SK-N-SH (cell line): ENCODE measurements at regions not wholly inside any gene's neighbourhood (a gene's known extent, or its start where the extent isn't known, plus 50 kb on each side); places are given as distances from the start of the nearest gene placed in this dataset.

ENCODE experiments used
- CTCF ChIA-PET: fragments of 300-600, 350-600 bp; formaldehyde crosslinking; extraction: SDS; loops from one replicate; lab custom pipeline; 2021; lab: Yijun Ruan, JAX
- POLR2A ChIA-PET: fragments of 350-600 bp; sonication (Branson Sonifier 250); formaldehyde crosslinking; extraction: SDS; loops from one replicate; lab custom pipeline; 2020; ENCODE audit warnings: antibody characterized with exemption, inconsistent platforms; lab: Yijun Ruan, JAX
- DNase-seq: peaks from one replicate; pipeline ENCODE4 v3.0.0; 2012
- H2AFZ ChIP-seq: fragments of 200-600 bp; sonication (generic); 2 replicates; pipeline ENCODE4 v1.8.1; 2016; ENCODE audit warnings: antibody characterized with exemption, mild to moderate bottlenecking, low read depth
- H3F3A ChIP-seq: fragments of 200-600 bp; sonication (generic); replicated peaks from 2 replicates; pipeline ENCODE3; 2016; ENCODE audit warnings: antibody characterized with exemption, mild to moderate bottlenecking; ENCODE audit not compliant: insufficient read depth
- H3K27ac ChIP-seq, 2 experiments: fragments of 200-500 bp in 1 of 2; fragments of 200-600 bp in 1 of 2; sonication (Bioruptor generic) in 1 of 2; sonication (generic), shearing (Covaris generic) in 1 of 2; 2 replicates each; pipeline versions ENCODE4 v1.5.1 to v1.6.1; 2014 to 2016; ENCODE audit warnings: low read depth in 2 of 2, inconsistent platforms in 1 of 2, low read length in 1 of 2, mild to moderate bottlenecking in 1 of 2, mixed read lengths in 1 of 2
- H3K27me3 ChIP-seq: fragments of 200-600 bp; sonication (generic), shearing (Covaris generic); 2 replicates; pipeline ENCODE4 v1.6.1; 2016; ENCODE audit warnings: mixed run types; ENCODE audit not compliant: insufficient read depth
- H3K36me3 ChIP-seq, 2 experiments: fragments of 200-500 bp in 1 of 2; fragments of 200-600 bp in 1 of 2; sonication (Bioruptor generic) in 1 of 2; sonication (generic) in 1 of 2; replicated peaks in 1 of 2; 2 replicates each; pipeline versions ENCODE3 to v1.5.1; 2014 to 2016; ENCODE audit warnings: low read length in 1 of 2, mild to moderate bottlenecking in 1 of 2; ENCODE audit not compliant: insufficient read depth in 2 of 2, control insufficient read depth in 1 of 2
- H3K4me1 ChIP-seq, 2 experiments: fragments of 200-500 bp in 1 of 2; fragments of 200-600 bp in 1 of 2; sonication (Bioruptor generic) in 1 of 2; sonication (generic), shearing (Covaris generic) in 1 of 2; 2 replicates each; pipeline versions ENCODE4 v1.5.1 to v1.6.1; 2014 to 2016; ENCODE audit warnings: low read depth in 1 of 2, low read length in 1 of 2, mixed run types in 1 of 2; ENCODE audit not compliant: insufficient read depth in 2 of 2, control insufficient read depth in 1 of 2
- H3K4me2 ChIP-seq: fragments of 200-600 bp; sonication (generic), shearing (Covaris generic); 2 replicates; pipeline ENCODE4 v1.6.1; 2017; ENCODE audit warnings: mixed run types
- H3K4me3 ChIP-seq, 2 experiments: fragments of 200-500 bp in 1 of 2; fragments of 200-600 bp in 1 of 2; sonication (Bioruptor generic) in 1 of 2; sonication (generic), shearing (Covaris generic) in 1 of 2; 2 replicates each; pipeline versions ENCODE4 v1.5.1 to v1.8.1; 2014 to 2016; ENCODE audit warnings: low read depth in 2 of 2, inconsistent platforms in 1 of 2, low read length in 1 of 2, mild to moderate bottlenecking in 1 of 2, mixed read lengths in 1 of 2, moderate library complexity in 1 of 2
- H3K79me2 ChIP-seq: fragments of 200-600 bp; sonication (generic); 2 replicates; pipeline ENCODE4 v1.8.1; 2017; ENCODE audit warnings: mild to moderate bottlenecking; ENCODE audit not compliant: insufficient read depth
- H3K9ac ChIP-seq: fragments of 200-600 bp; sonication (generic); 2 replicates; pipeline ENCODE4 v1.6.1; 2017; ENCODE audit warnings: mixed run types
- H3K9me2 ChIP-seq: fragments of 200-600 bp; sonication (generic); 2 replicates; pipeline ENCODE4 v1.6.1; 2017; ENCODE audit warnings: mixed run types
- H3K9me3 ChIP-seq: fragments of 200-600 bp; sonication (generic); 2 replicates; pipeline ENCODE4 v1.6.1; 2017; ENCODE audit warnings: mixed run types, mild to moderate bottlenecking, moderate library complexity
- H4K20me1 ChIP-seq: fragments of 200-600 bp; sonication (generic); 2 replicates; pipeline ENCODE4 v1.6.1; 2017; ENCODE audit warnings: mild to moderate bottlenecking, mixed run types; ENCODE audit not compliant: insufficient read depth
- CHD2 ChIP-seq: fragments of 150-350 bp; IDR thresholded peaks from 2 replicates; pipeline ENCODE4 v1.6.1; 2018; ENCODE audit warnings: low read length; ENCODE audit not compliant: partially characterized antibody
- CTCF ChIP-seq: fragments of 200-600 bp; sonication (generic); IDR thresholded peaks from 2 replicates; pipeline ENCODE4 v1.6.1; 2017; ENCODE audit warnings: antibody characterized with exemption, mild to moderate bottlenecking, moderate library complexity
- ELF1 ChIP-seq: IDR thresholded peaks from 2 replicates; pipeline ENCODE4 v1.4.0; 2012
- EP300 ChIP-seq, 2 experiments: IDR thresholded peaks; 2 replicates each; pipeline versions ENCODE4 v1.4.0 to v1.6.1; 2012; ENCODE audit warnings: borderline replicate concordance in 1 of 2, low read depth in 1 of 2, low read length in 1 of 2
- EZH2phosphoT487 ChIP-seq: fragments of 200-600 bp; sonication (generic); IDR thresholded peaks from 2 replicates; pipeline ENCODE4 v1.6.1; 2017; ENCODE audit warnings: low read depth, mixed run types, mild to moderate bottlenecking, antibody characterized with exemption, moderate library complexity, borderline replicate concordance
- FOSL2 ChIP-seq: IDR thresholded peaks from 2 replicates; pipeline ENCODE4 v1.4.0; 2012; ENCODE audit warnings: low read depth, mild to moderate bottlenecking, moderate library complexity, borderline replicate concordance
- FOXJ3 ChIP-seq: sonication (generic); formaldehyde crosslinking; IDR thresholded peaks from 2 replicates; pipeline ENCODE4 v1.5.1; 2020; ENCODE audit warnings: mild to moderate bottlenecking, missing genetic modification reagents
- IRF3 ChIP-seq: fragments of 150-350 bp; IDR thresholded peaks from 2 replicates; pipeline ENCODE4 v1.6.1; 2016; ENCODE audit warnings: mild to moderate bottlenecking, low read depth, low read length
- MEF2A ChIP-seq: IDR thresholded peaks from 2 replicates; pipeline ENCODE4 v1.4.0; 2012; ENCODE audit warnings: low read depth, borderline replicate concordance
- NRF1 ChIP-seq: IDR thresholded peaks from 2 replicates; pipeline ENCODE4 v1.6.1; 2012; ENCODE audit warnings: low read depth, mild to moderate bottlenecking, low read length
- POLR2AphosphoS5 ChIP-seq: IDR thresholded peaks from 2 replicates; pipeline ENCODE4 v1.6.1; 2012; ENCODE audit warnings: low read depth, low read length
- RAD21 ChIP-seq: IDR thresholded peaks from 2 replicates; pipeline ENCODE4 v1.6.1; 2012; ENCODE audit warnings: mild to moderate bottlenecking, low read length
- RCOR1 ChIP-seq: fragments of 150-350 bp; IDR thresholded peaks from 2 replicates; pipeline ENCODE4 v1.6.1; 2017; ENCODE audit warnings: antibody characterized with exemption, low read length
- RFX5 ChIP-seq: IDR thresholded peaks from 2 replicates; pipeline ENCODE4 v1.6.1; 2012; ENCODE audit warnings: mild to moderate bottlenecking, improper control_type of control experiment, low read length
- RXRA ChIP-seq: IDR thresholded peaks from 2 replicates; pipeline ENCODE4 v1.4.0; 2012; ENCODE audit warnings: low read depth, mild to moderate bottlenecking, borderline replicate concordance
- SIN3A ChIP-seq: IDR thresholded peaks from 2 replicates; pipeline ENCODE4 v1.6.1; 2012; ENCODE audit warnings: low read depth, mild to moderate bottlenecking, low read length, moderate library complexity, borderline replicate concordance
- TAF1 ChIP-seq: IDR thresholded peaks from 2 replicates; pipeline ENCODE4 v1.6.1; 2012; ENCODE audit warnings: low read depth, mild to moderate bottlenecking, low read length, moderate library complexity, borderline replicate concordance
- USF2 ChIP-seq: fragments of 150-350 bp; IDR thresholded peaks from 2 replicates; pipeline ENCODE4 v1.6.1; 2017; ENCODE audit warnings: antibody characterized with exemption, low read length, low read depth, borderline replicate concordance
- YY1 ChIP-seq: IDR thresholded peaks from 2 replicates; pipeline ENCODE4 v1.4.0; 2012; ENCODE audit warnings: low read depth, mild to moderate bottlenecking
- WGBS: methylation state at CpG from one replicate; pipeline ENCODE4 v1.1.6; 2017; ENCODE audit warnings: low lambda C conversion rate; 5-methylcytosine and 5-hydroxymethylcytosine counted together

GRCh38 chr4:180525523-180526077, 1717.6 kb upstream of the TENM3 start:
- H3K4me1 ChIP-seq = no peaks in the 10 kb centered on the region
- TF ChIP-seq ELF1 = no peak
- TF ChIP-seq FOXJ3 (CRISPR knock-in tag) = no peak
- no peak for TF ChIP-seq TAF1
- TF ChIP-seq USF2 = no peak
- no peak for TF ChIP-seq SIN3A
- TF ChIP-seq IRF3 = no peak
- TF ChIP-seq RAD21 = no peak
- no peak for TF ChIP-seq FOSL2
- TF ChIP-seq RFX5 = no peak
- TF ChIP-seq NRF1 = no peak
- no peak for TF ChIP-seq MEF2A
- no peak for TF ChIP-seq CTCF
- no peaks in the 10 kb centered on the region for H3K36me3 ChIP-seq
- POLR2A ChIA-PET = no interaction called here
- no peaks in the 10 kb centered on the region for H3K27me3 ChIP-seq
- H3K9me2 ChIP-seq = no peaks in the 10 kb centered on the region
- no peak overlapping the region for H3K9ac ChIP-seq
- H4K20me1 ChIP-seq = no peaks in the 10 kb centered on the region
- H3K9me3 ChIP-seq = no peaks in the 10 kb centered on the region
- WGBS = 2% methylated on average over 4 of the region's 4 CpGs
- CTCF ChIA-PET = no interaction called here
- H3K4me3 ChIP-seq = no peak overlapping the region
- DNase-seq = no peak
- no peaks in the 10 kb centered on the region for H3K79me2 ChIP-seq
- no peak overlapping the region for H3K4me2 ChIP-seq
- H3K27ac ChIP-seq = no peak overlapping the region
- no peaks in the 10 kb centered on the region for H3F3A ChIP-seq
- H2AFZ ChIP-seq = no peak overlapping the region

- CTCF ChIA-PET = no interaction called here
- H3K9me2 ChIP-seq = no peaks in the 10 kb centered on the region
- TF ChIP-seq FOXJ3 (CRISPR knock-in tag) (no peak), CHD2 (no peak), TAF1 (no peak), IRF3 (no peak), YY1 (no peak), POLR2AphosphoS5 (no peak), EP300 (IDR thresholded peaks at IDR 0.05; ENCODE audit: borderline replicate concordance in 1 of 2, low read depth in 1 of 2, low read length in 1 of 2) (no peak), FOSL2 (no peak), RCOR1 (no peak), MEF2A (no peak), RXRA (no peak), CTCF (no peak), EZH2phosphoT487 (no peak)
Observed at GRCh38 chr4:180528003-180528402, 1715.2 kb upstream of the TENM3 start.

More at GRCh38 chr4:180528003-180528402, 1715.2 kb upstream of the TENM3 start:
- no peak for DNase-seq
- Histone ChIP-seq H3K27ac (no peak overlapping the region), H3F3A (no peaks in the 10 kb centered on the region), H3K36me3 (no peaks in the 10 kb centered on the region), H3K9me3 (no peaks in the 10 kb centered on the region), H4K20me1 (no peaks in the 10 kb centered on the region), H2AFZ (no peak overlapping the region), H3K9ac (no peak overlapping the region), H3K4me2 (no peak overlapping the region), H3K4me3 (no peak overlapping the region), H3K79me2 (no peaks in the 10 kb centered on the region), H3K27me3 (no peaks in the 10 kb centered on the region), H3K4me1 (no peaks in the 10 kb centered on the region)
- POLR2A ChIA-PET = no interaction called here
- WGBS = 27% methylated on average over 9 of the region's 9 CpGs
